ENCODE measurements at regions not wholly inside any gene's neighbourhood (a gene's known extent, or its start where the extent isn't known, plus 50 kb on each side); places are given as distances from the start of the nearest gene placed in this dataset.

DNA sequence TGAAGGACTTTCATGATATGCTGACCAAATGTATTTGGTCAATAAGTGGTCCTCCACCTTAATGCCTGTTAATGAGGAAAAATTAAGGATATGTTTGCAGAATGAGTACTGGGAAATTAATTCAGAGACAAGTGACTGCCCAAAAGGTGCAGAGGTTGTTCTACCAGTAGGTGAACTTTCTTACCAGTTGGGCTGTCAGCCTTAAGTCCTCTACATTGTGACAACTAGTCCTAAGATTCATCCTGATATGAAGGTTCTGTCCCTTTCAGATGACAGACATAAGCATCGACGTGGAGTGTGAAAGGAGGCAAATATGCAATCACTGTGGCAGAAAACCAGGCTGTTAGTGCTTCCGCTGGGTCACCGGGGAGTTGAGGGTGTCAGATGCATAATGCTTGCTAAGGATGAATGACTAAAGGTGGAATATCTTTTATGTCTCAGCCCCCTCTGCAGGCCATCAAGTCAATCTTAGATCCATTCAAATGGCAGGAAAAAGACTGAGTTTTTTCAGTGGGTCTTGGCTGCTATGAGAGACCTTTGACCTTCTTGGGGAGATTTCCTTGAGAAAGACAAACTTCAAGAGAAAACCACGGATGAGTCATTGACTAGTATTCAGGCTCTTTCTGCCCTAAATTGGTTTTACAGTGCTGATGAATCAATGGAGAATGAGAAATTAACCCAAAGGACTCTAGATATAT is 226.0 kb downstream of the TPBG start:
- no peak overlapping the region for H3K4me3 ChIP-seq
- H3K4me1 ChIP-seq: no peaks in the 10 kb centered on the region
- H3K9me3 ChIP-seq: no peaks in the 10 kb centered on the region
- TF ChIP-seq POLR2AphosphoS5 (IDR thresholded peaks at IDR 0.05) (no peak), EP300 (IDR thresholded peaks at IDR 0.05) (no peak), POLR2A (IDR thresholded peaks at IDR 0.05) (no peak)
- TF ChIP-seq, protein P1, sequence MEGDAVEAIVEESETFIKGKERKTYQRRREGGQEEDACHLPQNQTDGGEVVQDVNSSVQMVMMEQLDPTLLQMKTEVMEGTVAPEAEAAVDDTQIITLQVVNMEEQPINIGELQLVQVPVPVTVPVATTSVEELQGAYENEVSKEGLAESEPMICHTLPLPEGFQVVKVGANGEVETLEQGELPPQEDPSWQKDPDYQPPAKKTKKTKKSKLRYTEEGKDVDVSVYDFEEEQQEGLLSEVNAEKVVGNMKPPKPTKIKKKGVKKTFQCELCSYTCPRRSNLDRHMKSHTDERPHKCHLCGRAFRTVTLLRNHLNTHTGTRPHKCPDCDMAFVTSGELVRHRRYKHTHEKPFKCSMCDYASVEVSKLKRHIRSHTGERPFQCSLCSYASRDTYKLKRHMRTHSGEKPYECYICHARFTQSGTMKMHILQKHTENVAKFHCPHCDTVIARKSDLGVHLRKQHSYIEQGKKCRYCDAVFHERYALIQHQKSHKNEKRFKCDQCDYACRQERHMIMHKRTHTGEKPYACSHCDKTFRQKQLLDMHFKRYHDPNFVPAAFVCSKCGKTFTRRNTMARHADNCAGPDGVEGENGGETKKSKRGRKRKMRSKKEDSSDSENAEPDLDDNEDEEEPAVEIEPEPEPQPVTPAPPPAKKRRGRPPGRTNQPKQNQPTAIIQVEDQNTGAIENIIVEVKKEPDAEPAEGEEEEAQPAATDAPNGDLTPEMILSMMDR (IDR thresholded peaks at IDR 0.05): no peak
- no peaks in the 10 kb centered on the region for H3K36me3 ChIP-seq
- no peak overlapping the region for H3K27ac ChIP-seq
- no peak for DNase-seq (ENCODE audit: low spot score in 2 of 2)
- 45% methylated on average over 5 of the region's 5 CpGs for WGBS
- no peaks in the 10 kb centered on the region for H3K27me3 ChIP-seq

DNA sequence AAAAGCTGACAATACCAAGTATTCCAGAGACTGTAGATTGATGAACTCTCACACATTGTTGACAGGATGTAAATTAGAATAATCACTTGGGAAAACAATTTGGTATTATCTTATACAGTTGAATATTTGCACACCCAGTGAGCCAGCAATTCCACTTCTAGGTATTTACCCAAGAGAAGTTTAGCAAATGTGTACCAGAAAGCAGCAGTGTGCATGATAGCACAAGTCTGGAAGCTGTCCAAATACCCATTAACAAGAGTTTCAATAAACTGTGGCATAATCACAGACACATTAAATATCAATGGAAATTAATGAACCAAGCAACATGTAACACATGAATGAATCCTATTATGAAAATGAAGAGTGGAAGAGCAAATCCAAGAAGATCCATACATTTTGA is 233.6 kb downstream of the TPBG start:
- H3K27ac ChIP-seq: no peak overlapping the region
- H3K27me3 ChIP-seq: no peaks in the 10 kb centered on the region
- no peaks in the 10 kb centered on the region for H3K4me1 ChIP-seq
- H3K4me3 ChIP-seq: no peak overlapping the region
- H3K36me3 ChIP-seq: no peaks in the 10 kb centered on the region
- no peak for DNase-seq (ENCODE audit: low spot score in 2 of 2)
- no peak for TF ChIP-seq EP300 (IDR thresholded peaks at IDR 0.05)
- TF ChIP-seq POLR2AphosphoS5 (IDR thresholded peaks at IDR 0.05): no peak
- no peak for TF ChIP-seq POLR2A (IDR thresholded peaks at IDR 0.05)
- TF ChIP-seq, protein P1 (IDR thresholded peaks at IDR 0.05): no peak
- no peaks in the 10 kb centered on the region for H3K9me3 ChIP-seq

DNA sequence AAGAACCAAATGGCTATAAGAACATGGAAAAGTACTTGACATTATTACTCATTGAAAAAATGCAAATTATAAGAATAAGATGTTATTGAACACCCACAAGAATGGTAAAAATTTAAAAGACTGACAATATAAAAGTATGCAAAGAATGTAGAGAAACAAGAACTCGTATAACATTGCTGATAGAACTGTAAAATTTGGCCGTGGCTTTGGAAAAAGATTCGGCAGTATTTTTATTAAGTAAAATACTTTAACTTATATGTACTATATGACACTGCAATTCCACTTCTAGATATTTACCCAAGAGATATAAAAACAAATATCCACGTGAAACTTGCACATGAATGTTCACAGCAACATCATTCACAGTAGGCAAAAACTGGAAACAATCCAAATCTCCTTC is 239.2 kb downstream of the TPBG start:
- no peak for DNase-seq (ENCODE audit: low spot score in 2 of 2)
- TF ChIP-seq POLR2AphosphoS5 (IDR thresholded peaks at IDR 0.05) (no peak), EP300 (IDR thresholded peaks at IDR 0.05) (no peak), POLR2A (IDR thresholded peaks at IDR 0.05) (no peak)
- TF ChIP-seq, protein P1 (IDR thresholded peaks at IDR 0.05): no peak
- H3K4me3 ChIP-seq: no peak overlapping the region
- WGBS: 57% methylated on average over 4 of the region's 4 CpGs
- H3K36me3 ChIP-seq: no peaks in the 10 kb centered on the region
- H3K4me1 ChIP-seq: no peaks in the 10 kb centered on the region
- H3K9me3 ChIP-seq: no peaks in the 10 kb centered on the region
- no peaks in the 10 kb centered on the region for H3K27me3 ChIP-seq
- H3K27ac ChIP-seq: no peak overlapping the region

DNA sequence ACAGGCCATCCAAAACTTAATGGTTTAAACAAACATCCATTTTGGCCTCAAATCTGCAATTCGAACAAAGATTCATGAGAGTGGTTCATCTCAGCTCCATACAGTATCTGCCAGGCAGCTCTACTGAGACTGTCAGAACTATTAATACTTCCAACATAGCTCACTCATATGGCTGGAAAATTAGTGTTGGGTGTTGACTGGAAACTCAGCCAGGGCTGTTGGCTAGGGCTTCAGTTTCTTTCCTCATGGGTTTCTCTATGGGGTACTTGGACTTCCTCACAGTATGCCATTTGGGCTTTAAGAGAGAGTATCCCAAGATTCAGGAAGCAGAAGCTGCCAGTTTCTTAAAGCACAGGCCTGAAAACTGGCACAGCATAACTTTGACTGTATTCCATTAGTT is 240.3 kb downstream of the TPBG start:
- WGBS: 71% methylated on average over 1 of the region's 1 CpG
- no peak for DNase-seq (ENCODE audit: low spot score in 2 of 2)
- Histone ChIP-seq H3K9me3 (no peaks in the 10 kb centered on the region), H3K36me3 (no peaks in the 10 kb centered on the region), H3K4me1 (no peaks in the 10 kb centered on the region), H3K27me3 (no peaks in the 10 kb centered on the region), H3K27ac (no peak overlapping the region), H3K4me3 (no peak overlapping the region)
- TF ChIP-seq POLR2AphosphoS5 (IDR thresholded peaks at IDR 0.05) (no peak), POLR2A (IDR thresholded peaks at IDR 0.05) (no peak), EP300 (IDR thresholded peaks at IDR 0.05) (no peak)
- TF ChIP-seq, protein P1 (IDR thresholded peaks at IDR 0.05): no peak

DNA sequence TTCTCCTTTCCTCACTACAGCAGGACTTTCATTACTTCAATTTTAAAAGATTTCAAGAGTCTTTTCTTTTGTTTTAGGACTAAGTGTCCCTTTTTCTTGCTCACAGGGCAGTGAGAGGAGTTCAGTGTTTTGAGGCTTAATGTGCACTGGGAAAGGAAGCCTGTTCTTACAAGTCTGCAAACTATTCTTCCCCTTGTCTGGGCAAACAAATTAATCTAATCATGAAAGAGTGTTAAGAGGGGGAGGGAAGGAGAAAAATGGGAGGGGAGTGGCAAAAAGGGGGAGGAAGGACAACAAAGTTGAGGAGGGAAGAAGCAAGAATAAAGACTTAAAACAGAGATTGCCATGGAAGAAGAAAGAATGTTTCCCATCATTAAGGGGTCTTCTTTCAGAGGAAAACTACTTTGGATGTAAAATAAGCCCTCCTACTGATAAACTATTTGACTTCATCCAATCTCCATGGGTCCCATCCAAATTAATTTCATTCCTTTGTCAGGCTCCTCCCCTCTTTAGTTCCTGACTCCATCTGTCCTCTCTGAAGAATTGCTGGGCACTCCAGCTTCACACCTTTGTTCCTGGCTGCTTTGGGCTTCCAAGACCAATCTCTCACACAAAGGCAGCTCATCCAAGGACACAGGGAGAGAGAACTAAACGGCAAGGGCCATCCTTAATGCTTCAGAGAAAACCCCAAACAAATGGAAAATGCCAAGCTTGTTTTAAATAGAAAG is 244.5 kb downstream of the TPBG start:
- no peak for TF ChIP-seq EP300 (IDR thresholded peaks at IDR 0.05)
- TF ChIP-seq, protein P1 (IDR thresholded peaks at IDR 0.05): no peak
- TF ChIP-seq POLR2A (IDR thresholded peaks at IDR 0.05): no peak
- TF ChIP-seq POLR2AphosphoS5 (IDR thresholded peaks at IDR 0.05): no peak
- Histone ChIP-seq H3K27ac (no peak overlapping the region), H3K36me3 (no peaks in the 10 kb centered on the region), H3K9me3 (no peaks in the 10 kb centered on the region), H3K27me3 (no peaks in the 10 kb centered on the region), H3K4me3 (no peak overlapping the region), H3K4me1 (no peaks in the 10 kb centered on the region)
- DNase-seq (ENCODE audit: low spot score in 2 of 2): no peak
- 45% methylated on average over 1 of the region's 1 CpG for WGBS

Measured in suprapubic skin (tissue), 4 donors.